Activated T-cell treated with anti-CD3 and anti-CD28 coated beads, Interleukin-2, amount 50 U/mL, for 4 hours (primary cell): ENCODE measurements at regions not wholly inside any gene's neighbourhood (a gene's known extent, or its start where the extent isn't known, plus 50 kb on each side); places are given as distances from the start of the nearest gene placed in this dataset.

Experiments used
- ATAC-seq, 2 donors: fragments of 200-7000 bp; cut with Tn5 transposase; one replicate each; pipeline ENCODE4 v1.10.0; 2021
- DNase-seq: peaks from one replicate; pipeline ENCODE4 v3.0.0-alpha.2; 2020
- H3K27me3 Mint-ChIP-seq: one replicate; pipeline ENCODE4 v1.8.0; 2021; ENCODE audit warnings: low read depth, mixed read lengths
- H3K36me3 Mint-ChIP-seq: one replicate; pipeline ENCODE4 v1.8.0; 2022; ENCODE audit warnings: mixed read lengths; ENCODE audit not compliant: insufficient read depth
- H3K4me1 Mint-ChIP-seq: one replicate; pipeline ENCODE4 v1.8.0; 2021; ENCODE audit warnings: low read depth, mixed read lengths
- H3K4me3 Mint-ChIP-seq: one replicate; pipeline ENCODE4 v1.8.0; 2021; ENCODE audit warnings: mild to moderate bottlenecking, moderate library complexity, mixed read lengths
- H3K9me3 Mint-ChIP-seq: one replicate; pipeline ENCODE4 v1.8.0; 2021; ENCODE audit warnings: mixed read lengths

DNA sequence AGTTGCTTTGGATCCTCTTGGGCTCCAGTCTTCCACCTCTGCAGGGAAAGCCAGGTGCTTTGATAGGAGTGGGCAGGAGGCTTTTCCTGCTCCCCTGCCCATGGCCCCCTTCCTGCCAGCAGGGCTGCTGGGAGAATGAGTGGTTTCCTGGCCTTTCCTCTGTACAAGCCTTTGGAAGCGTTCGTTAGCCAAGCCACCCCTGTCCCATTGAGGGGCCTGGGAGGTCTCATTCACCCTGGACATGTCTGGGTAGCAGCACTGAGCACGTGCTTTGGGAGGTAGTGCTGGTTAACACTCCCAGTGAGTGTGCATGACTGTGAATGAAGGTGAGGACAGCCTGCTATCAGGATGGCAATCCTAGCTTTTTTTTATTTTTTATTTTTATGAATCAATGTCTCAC is 118.5 kb upstream of the CACNA1E start:
- Mint-ChIP-seq H3K36me3 (no peaks in the 10 kb centered on the region), H3K4me3 (no peak overlapping the region)

DNA sequence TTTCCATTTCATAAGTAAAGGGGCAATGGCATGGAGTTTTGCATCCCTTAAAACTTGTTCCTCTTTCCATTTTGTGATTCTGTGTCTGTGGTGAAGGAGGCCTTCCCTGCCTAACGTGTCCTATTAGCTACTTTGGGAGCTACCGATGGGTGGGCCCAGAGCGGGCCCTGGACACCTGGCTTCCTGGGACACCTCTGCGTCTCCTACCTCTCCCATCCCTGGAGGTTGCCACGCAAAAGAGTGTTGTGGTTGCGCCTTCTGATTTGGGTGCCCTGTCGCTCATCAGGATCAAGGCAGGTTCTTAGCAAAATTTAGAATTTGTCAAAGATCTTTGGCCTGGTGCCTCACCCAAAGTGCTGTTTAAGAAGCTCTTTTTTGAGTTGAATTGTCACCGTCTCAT is 116.4 kb upstream of the CACNA1E start:
- H3K4me1 Mint-ChIP-seq = no peaks in the 10 kb centered on the region
- no peaks in the 10 kb centered on the region for H3K27me3 Mint-ChIP-seq
- no peak for ATAC-seq
- no peaks in the 10 kb centered on the region for H3K36me3 Mint-ChIP-seq
- no peak overlapping the region for H3K4me3 Mint-ChIP-seq
- no peak for DNase-seq
- no peaks in the 10 kb centered on the region for H3K9me3 Mint-ChIP-seq

More for the DNA sequence above, 118.5 kb upstream of the CACNA1E start:
- no peaks in the 10 kb centered on the region for H3K4me1 Mint-ChIP-seq
- no peaks in the 10 kb centered on the region for H3K27me3 Mint-ChIP-seq
- no peaks in the 10 kb centered on the region for H3K9me3 Mint-ChIP-seq
- ATAC-seq = no peak
- no peak for DNase-seq

DNA sequence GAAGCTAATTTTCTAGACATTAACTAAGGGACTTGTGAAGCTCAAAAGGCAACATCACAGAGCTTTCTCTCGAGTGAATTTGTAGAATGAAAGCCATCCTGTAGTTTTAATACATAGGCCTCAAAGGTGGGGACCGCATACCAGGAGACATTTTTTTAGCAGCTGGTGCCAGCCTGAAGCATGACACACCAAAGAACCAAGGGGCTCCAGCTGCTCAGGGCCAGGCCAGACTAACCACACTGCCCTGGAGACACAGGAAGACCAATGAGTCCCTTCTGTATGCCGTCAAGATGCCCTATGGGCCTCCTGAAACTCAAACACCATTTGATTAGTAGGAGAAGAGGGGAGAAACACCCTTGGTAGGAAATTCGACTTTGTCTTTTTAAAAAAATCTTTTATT is 113.9 kb upstream of the CACNA1E start:
- Mint-ChIP-seq H3K36me3 (no peaks in the 10 kb centered on the region), H3K4me3 (no peak overlapping the region), H3K9me3 (no peaks in the 10 kb centered on the region), H3K4me1 (no peaks in the 10 kb centered on the region), H3K27me3 (no peaks in the 10 kb centered on the region)
- ATAC-seq (no peak), DNase-seq (no peak)

DNA sequence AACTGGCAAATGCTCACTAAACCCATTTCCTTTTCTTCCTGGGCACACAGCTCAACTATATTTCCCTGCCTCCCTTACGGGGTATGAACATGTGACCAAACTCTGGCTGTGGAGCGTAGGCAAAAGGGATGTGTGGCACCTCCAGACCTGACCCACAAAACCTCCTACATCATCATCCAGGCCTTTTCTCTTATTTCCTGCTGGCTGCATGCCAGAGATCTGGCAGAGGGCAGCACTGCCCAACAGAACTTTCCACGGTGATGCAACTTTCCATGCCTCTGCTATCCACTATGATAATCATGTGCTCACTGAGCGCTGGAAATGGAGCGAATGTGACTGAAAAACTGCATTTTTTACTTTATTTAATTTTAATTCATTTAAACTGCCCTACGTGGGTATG is 99.6 kb upstream of the CACNA1E start:
- H3K36me3 Mint-ChIP-seq = no peaks in the 10 kb centered on the region
- DNase-seq (no peak), ATAC-seq (no peak)
- peaks cover 2% of the 10 kb centered on the region for H3K27me3 Mint-ChIP-seq
- H3K4me1 Mint-ChIP-seq = no peaks in the 10 kb centered on the region
- no peaks in the 10 kb centered on the region for H3K9me3 Mint-ChIP-seq
- H3K4me3 Mint-ChIP-seq = no peak overlapping the region

DNA sequence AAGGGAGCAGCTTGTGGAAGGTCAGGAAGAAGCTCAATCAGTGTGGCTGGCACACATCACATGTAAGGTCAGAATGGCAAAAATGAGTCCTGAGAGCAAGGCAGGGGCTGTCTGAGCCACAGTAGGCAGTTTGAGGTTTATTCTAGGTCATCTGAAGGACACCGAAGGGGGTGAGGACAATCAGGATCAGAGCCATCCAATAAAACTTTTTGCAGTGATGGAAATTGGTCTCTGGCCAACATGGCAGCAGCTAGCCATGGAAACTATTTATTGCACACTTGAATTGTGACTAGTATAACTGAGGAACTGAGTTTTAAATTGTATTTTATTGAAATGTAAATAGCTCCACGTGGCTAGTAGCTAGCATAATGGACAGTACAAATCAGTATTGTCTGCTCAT is 97.0 kb upstream of the CACNA1E start:
- H3K4me1 Mint-ChIP-seq = peaks cover 8% of the 10 kb centered on the region
- H3K36me3 Mint-ChIP-seq = no peaks in the 10 kb centered on the region
- peaks cover 5% of the 10 kb centered on the region for H3K27me3 Mint-ChIP-seq
- no peak overlapping the region for H3K4me3 Mint-ChIP-seq
- H3K9me3 Mint-ChIP-seq = no peaks in the 10 kb centered on the region
- DNase-seq = no peak
- no peak for ATAC-seq

DNA sequence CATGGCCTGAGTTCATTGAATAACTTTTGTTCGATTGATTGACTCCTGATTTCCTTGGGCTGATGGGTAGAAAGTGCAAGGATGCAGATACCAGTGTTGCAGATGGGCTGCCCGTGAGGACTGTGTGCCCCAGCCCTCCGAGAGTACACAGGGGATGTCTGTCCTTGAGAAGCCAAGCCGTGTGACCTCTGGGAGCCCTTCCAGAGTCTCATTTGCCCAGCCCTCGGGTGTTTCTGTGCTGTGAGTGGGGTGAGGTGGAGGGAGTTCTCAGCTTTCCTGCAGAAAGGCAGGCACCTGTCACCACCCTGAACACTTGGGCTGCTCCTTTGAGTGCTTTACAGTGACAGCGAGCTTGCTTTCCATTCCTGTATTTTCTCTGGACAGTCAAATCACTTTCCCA is 96.4 kb upstream of the CACNA1E start:
- ATAC-seq (no peak), DNase-seq (no peak)
- H3K27me3 Mint-ChIP-seq = peaks cover 5% of the 10 kb centered on the region
- H3K4me3 Mint-ChIP-seq = no peak overlapping the region
- H3K9me3 Mint-ChIP-seq = no peaks in the 10 kb centered on the region
- peaks cover 12% of the 10 kb centered on the region for H3K4me1 Mint-ChIP-seq
- H3K36me3 Mint-ChIP-seq = no peaks in the 10 kb centered on the region

DNA sequence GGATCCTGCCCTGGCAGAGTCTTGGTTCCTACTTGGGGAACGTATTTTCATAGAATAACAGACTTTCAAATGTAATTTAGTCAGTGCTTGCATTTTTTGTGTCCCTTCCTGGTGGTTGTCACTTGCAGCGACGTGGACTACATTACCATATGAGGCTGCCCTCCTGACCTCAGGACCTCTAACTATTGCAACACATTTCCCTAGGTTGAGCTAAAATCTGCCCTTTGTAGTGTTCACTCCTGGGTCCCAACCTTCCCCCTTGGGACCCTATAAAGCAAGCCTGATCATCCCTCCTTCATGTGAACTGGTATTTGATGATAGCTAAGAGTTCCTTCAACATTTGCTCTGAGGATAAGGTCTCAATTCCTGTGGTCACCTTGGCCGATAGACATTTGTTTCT is 95.6 kb upstream of the CACNA1E start:
- ATAC-seq = no peak

DNA sequence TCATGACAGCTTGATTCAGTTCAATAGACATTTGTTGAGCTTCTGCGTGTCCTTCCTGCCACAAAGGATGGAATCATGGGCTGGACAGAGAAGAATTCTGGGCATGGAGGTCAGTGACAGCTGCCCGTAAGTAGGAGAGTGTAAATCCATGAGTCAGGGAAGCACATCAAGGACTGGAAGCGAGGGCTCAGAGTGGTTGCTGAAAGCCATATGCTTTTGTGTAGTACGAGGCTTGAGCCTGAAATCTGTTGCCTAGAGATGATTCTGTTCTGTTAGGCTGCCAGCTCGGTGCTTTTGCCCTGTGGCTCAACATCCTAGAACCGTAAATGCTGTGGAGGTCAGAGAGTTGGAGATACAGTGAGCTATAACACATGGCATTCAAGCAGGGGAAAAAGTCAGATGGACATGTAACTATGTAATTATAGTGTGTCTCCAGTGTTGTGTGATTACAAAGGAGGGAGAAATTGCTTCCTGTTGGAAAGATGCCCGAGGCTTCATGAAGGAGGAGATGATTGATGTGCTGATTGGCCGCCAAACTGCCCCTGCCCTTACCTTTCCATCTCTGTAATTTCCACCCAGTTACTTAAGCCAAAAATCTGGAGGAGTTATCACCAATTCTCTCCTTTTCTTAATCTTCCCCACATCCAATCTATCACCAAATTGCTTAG is 92.8 kb upstream of the CACNA1E start:
- Mint-ChIP-seq H3K27me3 (peaks cover 5% of the 10 kb centered on the region), H3K9me3 (no peaks in the 10 kb centered on the region), H3K4me3 (no peak overlapping the region), H3K4me1 (peaks cover 12% of the 10 kb centered on the region), H3K36me3 (no peaks in the 10 kb centered on the region)
- no peak for DNase-seq
- no peak for ATAC-seq

More for the DNA sequence above, 95.6 kb upstream of the CACNA1E start:
- Mint-ChIP-seq H3K27me3 (peaks cover 5% of the 10 kb centered on the region), H3K4me3 (no peak overlapping the region), H3K36me3 (no peaks in the 10 kb centered on the region), H3K4me1 (peaks cover 12% of the 10 kb centered on the region), H3K9me3 (no peaks in the 10 kb centered on the region)
- no peak for DNase-seq

DNA sequence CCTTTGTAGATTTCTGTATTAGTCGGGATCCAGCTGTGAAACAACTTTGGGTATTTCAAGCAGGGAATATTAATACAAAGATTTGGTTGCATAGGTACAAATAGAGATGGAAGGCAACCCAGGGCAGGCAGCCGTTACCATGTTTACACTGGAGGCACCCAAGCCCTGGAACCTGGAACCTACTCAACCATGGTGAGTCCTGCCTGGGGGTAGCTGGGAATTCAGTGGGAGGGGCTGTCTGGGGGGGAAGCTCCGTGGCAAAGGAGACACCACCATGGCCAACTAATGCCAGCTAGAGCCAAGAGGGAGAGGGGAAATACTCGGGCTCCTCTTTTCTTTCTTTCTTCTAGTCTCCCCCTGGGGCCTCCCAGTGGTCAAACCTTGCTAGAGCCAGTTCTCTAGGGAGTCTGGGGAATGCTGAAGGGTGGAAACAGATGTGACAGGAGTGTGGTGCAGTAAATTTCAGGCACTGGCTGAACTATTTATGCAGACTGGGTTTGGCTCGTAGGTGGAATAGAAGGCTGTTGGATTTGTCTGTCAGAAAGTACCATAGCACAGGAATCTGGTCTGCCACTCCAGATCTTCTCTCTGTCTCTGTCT is 91.9 kb upstream of the CACNA1E start:
- H3K27me3 Mint-ChIP-seq = peaks cover 3% of the 10 kb centered on the region
- H3K9me3 Mint-ChIP-seq = no peaks in the 10 kb centered on the region
- DNase-seq (no peak), ATAC-seq (no peak)
- peaks cover 12% of the 10 kb centered on the region for H3K4me1 Mint-ChIP-seq
- no peaks in the 10 kb centered on the region for H3K36me3 Mint-ChIP-seq
- H3K4me3 Mint-ChIP-seq = no peak overlapping the region

DNA sequence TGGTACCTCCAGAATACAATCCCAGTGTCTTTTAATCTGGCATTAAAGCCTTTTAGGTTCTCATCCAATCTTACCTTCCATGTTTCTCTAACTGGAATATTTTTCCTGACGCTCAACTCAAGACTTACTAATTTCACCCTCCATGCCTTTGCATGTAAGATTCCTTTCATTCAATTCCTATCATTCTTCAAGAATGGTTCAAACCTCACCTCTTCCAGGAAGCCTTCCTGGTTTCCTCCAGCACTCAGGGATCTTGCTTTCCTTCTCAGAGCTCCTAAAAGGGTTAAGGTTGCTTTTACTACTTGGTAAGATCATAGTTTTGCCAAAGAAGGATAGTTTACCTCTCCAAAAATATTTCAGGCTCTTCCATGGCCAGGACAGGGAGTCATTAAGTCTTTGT is 91.2 kb upstream of the CACNA1E start:
- Mint-ChIP-seq H3K4me3 (no peak overlapping the region), H3K4me1 (peaks cover 12% of the 10 kb centered on the region), H3K27me3 (peaks cover 3% of the 10 kb centered on the region), H3K9me3 (no peaks in the 10 kb centered on the region), H3K36me3 (no peaks in the 10 kb centered on the region)
- ATAC-seq (no peak), DNase-seq (no peak)

DNA sequence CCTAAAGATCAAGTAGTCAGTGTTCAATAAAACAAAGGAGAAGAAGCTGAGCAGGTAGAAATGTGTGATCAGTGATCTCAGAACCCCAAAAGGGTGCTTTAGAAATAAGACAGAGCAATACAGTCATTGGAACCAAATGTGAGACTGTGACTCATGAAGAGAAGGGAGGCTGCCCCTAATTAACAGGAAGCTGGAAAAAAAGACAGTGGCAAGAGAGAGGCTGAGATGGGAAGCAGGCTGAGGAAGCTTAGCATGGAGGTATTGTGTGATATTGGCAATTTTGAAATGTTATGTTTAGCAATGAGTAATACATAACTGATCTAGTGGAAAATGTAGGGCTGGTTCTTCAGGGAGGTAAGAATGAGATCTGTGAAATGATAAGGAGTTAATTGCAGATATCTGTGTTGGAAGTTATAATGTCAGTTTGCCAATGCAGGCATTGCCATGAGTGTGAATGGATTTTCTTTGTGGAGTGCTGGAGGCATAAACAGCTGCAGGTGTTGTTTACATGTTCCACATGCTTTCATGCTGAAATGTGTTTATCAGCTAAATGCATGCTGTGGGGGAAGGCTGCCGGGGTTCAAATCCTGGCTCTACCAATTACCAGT is 90.6 kb upstream of the CACNA1E start:
- ATAC-seq (peak; percentile 32 to 56), DNase-seq (no peak)
- Mint-ChIP-seq H3K36me3 (no peaks in the 10 kb centered on the region), H3K27me3 (peaks cover 3% of the 10 kb centered on the region), H3K4me1 (peaks cover 12% of the 10 kb centered on the region), H3K9me3 (no peaks in the 10 kb centered on the region), H3K4me3 (no peak overlapping the region)

DNA sequence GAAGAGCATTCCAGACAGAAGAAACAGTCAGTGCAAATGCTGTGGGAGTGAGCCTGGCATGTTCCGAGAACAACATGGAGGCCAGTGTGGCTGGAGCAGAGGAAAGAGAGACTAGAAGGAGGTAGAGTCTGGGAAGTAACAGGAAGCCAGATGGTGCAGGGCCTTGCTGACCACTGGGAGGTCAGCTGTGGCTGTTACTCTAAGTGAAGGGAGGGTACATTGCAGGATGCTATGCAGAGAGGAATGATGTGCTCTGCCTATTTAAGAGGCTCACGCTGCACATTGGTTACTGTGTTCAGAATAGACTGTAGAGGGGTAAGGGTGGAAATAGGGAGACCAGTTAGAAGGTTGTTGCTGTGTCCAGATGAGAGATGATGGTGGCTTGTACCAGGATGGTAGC is 88.6 kb upstream of the CACNA1E start:
- no peaks in the 10 kb centered on the region for H3K36me3 Mint-ChIP-seq
- H3K9me3 Mint-ChIP-seq = no peaks in the 10 kb centered on the region
- no peak for ATAC-seq

DNA sequence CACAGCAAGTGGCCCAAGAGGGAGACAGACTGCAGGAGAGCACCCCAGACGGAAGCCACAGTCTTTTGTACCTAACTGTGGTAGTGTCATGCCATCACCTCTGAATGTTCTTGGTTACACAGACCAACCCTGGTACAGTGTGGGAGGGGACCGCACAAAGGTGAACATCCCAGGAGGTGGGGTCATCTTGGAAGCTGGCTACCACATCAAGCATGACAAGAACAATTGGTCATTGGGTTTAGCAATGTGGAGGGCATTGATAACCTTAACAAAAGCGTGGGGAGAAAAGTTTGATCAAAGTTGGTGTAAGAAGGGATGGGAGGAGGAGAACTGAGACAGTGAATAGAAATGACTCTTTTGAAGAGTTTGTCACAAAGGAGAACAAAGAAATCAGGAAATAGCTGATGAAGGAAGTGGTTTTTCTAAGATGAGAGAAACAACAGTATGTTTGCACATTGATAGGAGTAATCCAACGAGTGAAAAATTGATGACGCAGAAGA is 87.1 kb upstream of the CACNA1E start:
- H3K9me3 Mint-ChIP-seq = no peaks in the 10 kb centered on the region
- H3K36me3 Mint-ChIP-seq = no peaks in the 10 kb centered on the region
- H3K27me3 Mint-ChIP-seq = no peaks in the 10 kb centered on the region
- H3K4me3 Mint-ChIP-seq = no peak overlapping the region
- peaks cover 17% of the 10 kb centered on the region for H3K4me1 Mint-ChIP-seq
- ATAC-seq = peak; percentile 69 to 81
- peak; percentile 31 for DNase-seq

More for the DNA sequence above, 88.6 kb upstream of the CACNA1E start:
- Mint-ChIP-seq H3K4me3 (no peak overlapping the region), H3K27me3 (no peaks in the 10 kb centered on the region), H3K4me1 (peaks cover 18% of the 10 kb centered on the region)
- no peak for DNase-seq

DNA sequence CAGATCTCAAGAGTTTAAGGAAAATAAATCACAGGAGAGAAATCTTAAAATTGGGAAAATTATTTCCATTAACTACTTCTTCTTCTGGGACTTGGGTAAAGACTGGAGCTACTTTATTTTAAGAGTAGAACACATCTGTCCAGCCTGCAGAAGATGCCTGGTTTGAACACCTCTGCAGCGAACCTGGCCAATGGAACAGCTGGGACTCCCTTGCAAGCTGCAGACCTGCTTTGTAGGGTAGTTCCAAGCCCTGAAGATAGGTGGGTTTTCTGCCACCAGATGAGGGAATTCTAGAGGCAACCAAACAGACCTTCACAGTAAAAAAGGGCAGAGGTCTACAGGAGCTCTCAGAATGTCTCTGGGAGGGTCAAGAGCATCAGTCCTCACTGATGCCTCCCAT is 86.5 kb upstream of the CACNA1E start:
- ATAC-seq (no peak), DNase-seq (no peak)
- Mint-ChIP-seq H3K9me3 (no peaks in the 10 kb centered on the region), H3K4me1 (peaks cover 20% of the 10 kb centered on the region), H3K36me3 (no peaks in the 10 kb centered on the region), H3K4me3 (no peak overlapping the region), H3K27me3 (no peaks in the 10 kb centered on the region)

DNA sequence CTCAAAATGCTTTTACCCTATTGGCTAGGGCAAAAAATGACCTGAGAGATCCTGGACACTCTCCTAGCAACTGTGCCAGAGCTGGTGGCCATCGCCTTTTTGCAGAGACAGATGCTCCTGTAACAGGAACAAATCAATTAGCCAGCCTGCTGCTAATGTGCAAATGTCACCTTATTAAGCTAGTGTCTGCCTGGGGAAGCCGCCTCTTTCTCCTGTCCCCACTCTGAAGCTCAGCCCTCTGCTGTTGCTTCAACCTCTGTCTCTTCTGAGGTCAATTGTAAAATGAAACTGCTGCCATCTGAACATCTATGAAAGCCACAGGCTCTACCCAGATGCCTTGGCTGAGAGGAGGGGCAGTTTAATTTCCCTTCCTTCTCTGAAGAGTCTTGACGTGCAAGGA is 85.5 kb upstream of the CACNA1E start:
- Mint-ChIP-seq H3K4me1 (peaks cover 22% of the 10 kb centered on the region), H3K27me3 (no peaks in the 10 kb centered on the region), H3K9me3 (no peaks in the 10 kb centered on the region), H3K4me3 (peak overlapping the region; percentile 29), H3K36me3 (no peaks in the 10 kb centered on the region)
- DNase-seq (no peak), ATAC-seq (no peak)
